ENCODE measurements at regions not wholly inside any gene's neighbourhood (a gene's known extent, or its start where the extent isn't known, plus 50 kb on each side); places are given as distances from the start of the nearest gene placed in this dataset.

GRCh38 chr2:129793431-129793902 is 186.0 kb upstream of the RAB6C start:
- Histone ChIP-seq H3K4me1 (ENCODE audit: insufficient read depth, low read length) (no peaks in the 10 kb centered on the region), H3K4me2 (ENCODE audit: low read depth, low read length) (no peak overlapping the region), H3K9ac (ENCODE audit: insufficient read depth, low read depth, low read length) (no peak overlapping the region), H2AFZ (ENCODE audit: low read length) (no peak overlapping the region), H3K4me3 (replicated peaks in 1 of 3; ENCODE audit: insufficient read depth in 1 of 3, low read depth in 2 of 3, low read length in 3 of 3) (no peak overlapping the region), H3K9me3 (ENCODE audit: low read length) (no peaks in the 10 kb centered on the region), H3K36me3 (replicated peaks in 1 of 2; ENCODE audit: control insufficient read depth in 1 of 2, insufficient read depth in 2 of 2, low read length in 2 of 2) (no peaks in the 10 kb centered on the region), H4K20me1 (ENCODE audit: insufficient read depth, low read length) (no peaks in the 10 kb centered on the region), H3K27me3 (ENCODE audit: control insufficient read depth in 1 of 2, insufficient read depth in 2 of 2, low read length in 2 of 2) (peaks cover 9 to 37% of the 10 kb centered on the region in 2 experiments; a peak in 4 of 5 replicates), H3K27ac (ENCODE audit: extremely low read length, insufficient read depth, low read length) (no peak overlapping the region), H3K79me2 (ENCODE audit: insufficient read depth, low read length) (no peaks in the 10 kb centered on the region)
- ChIA-PET CTCF (ENCODE audit: low intra/inter-chr PET ratio, low total read pairs) (no interaction called here), POLR2A (no interaction called here)
- WGBS (ENCODE audit: low lambda C conversion rate): 0% methylated on average over 5 of the region's 5 CpGs
- intact Hi-C loops (cut with micrococcal nuclease; ENCODE audit: unreplicated experiment): no loop called here
- TF ChIP-seq, protein P1, sequence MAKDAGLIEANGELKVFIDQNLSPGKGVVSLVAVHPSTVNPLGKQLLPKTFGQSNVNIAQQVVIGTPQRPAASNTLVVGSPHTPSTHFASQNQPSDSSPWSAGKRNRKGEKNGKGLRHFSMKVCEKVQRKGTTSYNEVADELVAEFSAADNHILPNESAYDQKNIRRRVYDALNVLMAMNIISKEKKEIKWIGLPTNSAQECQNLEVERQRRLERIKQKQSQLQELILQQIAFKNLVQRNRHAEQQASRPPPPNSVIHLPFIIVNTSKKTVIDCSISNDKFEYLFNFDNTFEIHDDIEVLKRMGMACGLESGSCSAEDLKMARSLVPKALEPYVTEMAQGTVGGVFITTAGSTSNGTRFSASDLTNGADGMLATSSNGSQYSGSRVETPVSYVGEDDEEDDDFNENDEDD (CRISPR knock-in tag; IDR thresholded peaks at IDR 0.05; ENCODE audit: borderline replicate concordance): no peak
- no peak for FAIRE-seq
- ATAC-seq: no peak
- no peak for DNase-seq (ENCODE audit: low spot score)
- BruUV-seq (replicated peaks): no TSS peak
- in situ Hi-C loops (cut with HindIII; ENCODE audit: extremely low pct_ligation_motif_present, low pct_unique_long_range_greater_than_20kb): no loop called here

- no peak overlapping the region for H3K4me2 ChIP-seq (ENCODE audit: low read depth, low read length)
- CTCF ChIA-PET (ENCODE audit: low intra/inter-chr PET ratio, low total read pairs): no interaction called here
- no peaks in the 10 kb centered on the region for H3K9me3 ChIP-seq (ENCODE audit: low read length)
- in situ Hi-C loops (cut with HindIII; ENCODE audit: extremely low pct_ligation_motif_present, low pct_unique_long_range_greater_than_20kb): no loop called here
- no peaks in the 10 kb centered on the region for H4K20me1 ChIP-seq (ENCODE audit: insufficient read depth, low read length)
- TF ChIP-seq SKIL (CRISPR knock-in tag; IDR thresholded peaks at IDR 0.05; ENCODE audit: borderline replicate concordance) (no peak), ZNF33B (CRISPR knock-in tag; IDR thresholded peaks at IDR 0.05) (no peak), KMT2A (CRISPR knock-in tag; IDR thresholded peaks at IDR 0.05) (no peak), ZFX (CRISPR knock-in tag; IDR thresholded peaks at IDR 0.05; ENCODE audit: low read depth) (no peak), TBP (CRISPR knock-in tag; IDR thresholded peaks at IDR 0.05) (no peak), ZNF605 (CRISPR knock-in tag; IDR thresholded peaks at IDR 0.05) (no peak), PLRG1 (conservative IDR thresholded peaks at IDR 0.05) (no peak), ARNTL (CRISPR knock-in tag; IDR thresholded peaks at IDR 0.05) (no peak), GTF2F1 (IDR thresholded peaks at IDR 0.05; ENCODE audit: low read length) (no peak), MZF1 (CRISPR knock-in tag; IDR thresholded peaks at IDR 0.05; ENCODE audit: borderline replicate concordance) (no peak), GFI1 (CRISPR knock-in tag; IDR thresholded peaks at IDR 0.05; ENCODE audit: borderline replicate concordance) (no peak), E2F1 (CRISPR knock-in tag; IDR thresholded peaks at IDR 0.05) (no peak), MTF1 (CRISPR knock-in tag; IDR thresholded peaks at IDR 0.05) (no peak), GATAD1 (CRISPR knock-in tag; IDR thresholded peaks at IDR 0.05) (no peak)
- TF ChIP-seq, protein P2, sequence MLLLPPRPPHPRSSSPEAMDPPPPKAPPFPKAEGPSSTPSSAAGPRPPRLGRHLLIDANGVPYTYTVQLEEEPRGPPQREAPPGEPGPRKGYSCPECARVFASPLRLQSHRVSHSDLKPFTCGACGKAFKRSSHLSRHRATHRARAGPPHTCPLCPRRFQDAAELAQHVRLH (CRISPR knock-in tag; IDR thresholded peaks at IDR 0.05; ENCODE audit: borderline replicate concordance, low read depth): no peak
- peaks cover 11 to 43% of the 10 kb centered on the region in 2 experiments; a peak in 4 of 5 replicates for H3K27me3 ChIP-seq (ENCODE audit: control insufficient read depth in 1 of 2, insufficient read depth in 2 of 2, low read length in 2 of 2)
- intact Hi-C loops (cut with micrococcal nuclease; ENCODE audit: unreplicated experiment): no loop called here
- DNase-seq (ENCODE audit: low spot score): no peak
- POLR2A ChIA-PET: no interaction called here
- no peaks in the 10 kb centered on the region for H3K79me2 ChIP-seq (ENCODE audit: insufficient read depth, low read length)
- no peaks in the 10 kb centered on the region for H3K36me3 ChIP-seq (replicated peaks in 1 of 2; ENCODE audit: control insufficient read depth in 1 of 2, insufficient read depth in 2 of 2, low read length in 2 of 2)
- H3K27ac ChIP-seq (ENCODE audit: extremely low read length, insufficient read depth, low read length): no peak overlapping the region
- 3% methylated on average over 4 of the region's 5 CpGs for WGBS (ENCODE audit: low lambda C conversion rate)
- ATAC-seq: peak; percentile 42; the same call in 2 of the 3 replicates
- no peak overlapping the region for H3K4me3 ChIP-seq (replicated peaks in 1 of 3; ENCODE audit: insufficient read depth in 1 of 3, low read depth in 2 of 3, low read length in 3 of 3)
- H2AFZ ChIP-seq (ENCODE audit: low read length): no peak overlapping the region
- H3K4me1 ChIP-seq (ENCODE audit: insufficient read depth, low read length): no peaks in the 10 kb centered on the region
- BruUV-seq (replicated peaks): no TSS peak
- FAIRE-seq: no peak
- no peak overlapping the region for H3K9ac ChIP-seq (ENCODE audit: insufficient read depth, low read depth, low read length)
Measured at GRCh38 chr2:129794116-129794515, 185.3 kb upstream of the RAB6C start.
